Stimulated activated CD8-positive, alpha-beta memory T cell treated with anti-CD3 and anti-CD28 coated beads, Interleukin-4, amount 100 ng/mL, for 1 hour (primary cell): ENCODE measurements at regions not wholly inside any gene's neighbourhood (a gene's known extent, or its start where the extent isn't known, plus 50 kb on each side); places are given as distances from the start of the nearest gene placed in this dataset.
"Not testable (repeated sequence)": the region's sequence is repeated elsewhere in the genome, so short reads cannot be mapped to it uniquely, and the experiment has no call there.

Experiments
- DNase-seq, 2 donors: peaks; one replicate each; pipeline ENCODE4 v3.0.0-alpha.2; 2020; ENCODE audit warnings: low read depth in 2 of 2, low spot score in 1 of 2

DNA sequence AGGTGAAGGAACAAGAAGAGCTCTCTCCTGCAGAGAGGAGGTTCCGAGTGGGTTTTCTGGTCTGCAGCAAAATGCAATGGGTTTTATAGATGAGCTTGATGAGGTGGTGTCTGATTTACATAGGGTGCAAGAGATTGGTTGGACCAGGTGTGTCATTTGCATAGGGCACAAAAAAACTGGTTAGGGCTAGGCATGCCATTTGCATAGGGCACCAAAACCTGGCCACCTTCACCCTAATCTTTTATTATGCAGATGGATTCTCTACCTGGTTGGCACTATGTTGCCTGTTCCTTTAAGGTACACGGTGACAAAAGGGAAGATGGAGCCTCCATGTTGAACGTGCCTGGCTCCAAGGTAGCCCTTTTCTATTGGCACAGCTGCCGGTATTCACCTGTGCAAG lies 94.5 kb upstream of the PRKX start:
- DNase-seq = no peak

DNA sequence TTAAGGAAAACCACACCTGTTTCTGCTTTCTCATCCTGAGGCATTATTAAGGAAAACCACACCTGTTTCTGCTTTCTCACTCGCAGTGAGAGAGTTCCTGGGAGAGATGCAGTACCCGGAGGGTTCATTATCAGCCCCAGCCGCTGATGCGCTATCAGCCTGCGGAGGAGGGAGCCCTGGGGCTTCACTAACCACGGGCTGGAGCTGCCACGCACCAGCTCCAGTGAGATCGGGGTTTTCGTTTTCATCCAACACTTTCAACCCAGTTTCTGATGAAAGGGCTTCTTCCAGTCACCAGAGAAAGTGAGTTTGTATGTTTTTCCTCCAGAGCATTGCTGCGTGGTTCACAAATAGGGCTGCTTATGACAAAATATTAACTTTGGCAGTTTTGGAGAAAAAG lies 93.2 kb upstream of the PRKX start:
- DNase-seq = no peak

DNA sequence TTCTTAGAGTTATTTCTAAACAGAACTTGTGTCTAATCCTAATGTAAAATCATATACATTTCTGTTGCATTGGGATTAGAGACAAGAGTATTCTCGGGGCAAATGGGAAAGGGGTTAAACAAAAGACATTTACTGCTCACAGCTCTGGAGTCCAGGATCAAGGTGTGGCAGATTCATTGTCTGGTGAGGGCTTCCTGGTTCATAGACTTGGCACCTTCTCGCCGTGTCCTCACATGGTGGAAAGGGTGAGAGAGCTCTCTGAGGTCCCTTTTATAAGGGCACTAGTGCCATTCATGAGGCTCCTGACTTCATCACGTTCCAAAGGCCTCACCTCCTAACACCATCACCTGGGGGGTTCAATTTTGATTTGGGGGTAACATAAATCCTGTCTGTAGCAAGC lies 90.3 kb upstream of the PRKX start:
- no peak for DNase-seq

DNA sequence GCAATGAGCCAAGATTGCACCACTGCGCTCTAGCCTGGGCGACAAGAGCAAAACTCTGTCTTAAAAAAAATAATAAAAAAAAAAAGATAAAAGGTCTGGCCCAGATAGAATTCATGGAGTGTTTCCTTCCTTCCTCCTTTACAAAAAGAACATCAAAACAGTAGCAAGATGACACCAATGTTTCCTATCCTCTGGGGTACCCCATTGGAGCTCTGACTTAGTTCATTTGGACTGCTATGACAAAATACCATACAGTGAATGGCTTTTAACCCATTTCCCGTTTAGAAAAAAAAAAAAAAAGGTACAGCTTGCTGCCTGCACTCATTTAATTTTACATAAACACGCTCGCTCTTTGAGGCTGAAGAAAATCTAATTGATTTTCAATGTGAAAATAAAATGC lies 89.9 kb upstream of the PRKX start:
- no peak for DNase-seq

GRCh38 chrX:3795411-3795810 lies 82.0 kb upstream of the PRKX start:
- DNase-seq = not testable (repeated sequence)

DNA sequence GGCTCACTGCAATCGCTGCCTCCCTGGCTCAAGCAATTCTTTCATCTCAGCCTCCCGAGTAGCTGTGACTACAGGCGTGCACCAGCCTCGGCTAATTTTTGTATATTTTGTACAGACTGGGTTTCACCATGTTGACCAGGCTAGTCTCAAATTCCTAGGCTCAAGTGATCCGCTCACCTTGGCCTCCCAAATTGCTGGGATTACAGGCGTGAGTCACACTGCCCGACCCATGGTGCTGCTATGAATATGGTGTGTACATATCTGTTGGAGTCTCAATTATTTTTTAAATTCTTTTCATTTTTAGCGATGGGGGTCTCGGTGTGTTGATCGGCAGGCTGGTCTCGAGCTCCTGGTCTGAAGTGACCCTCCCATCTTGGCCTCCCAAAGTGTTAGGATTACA lies 78.0 kb upstream of the PRKX start:
- DNase-seq = no peak

- no peak for DNase-seq
These were observed 75.2 kb upstream of the PRKX start for GRCh38 chrX:3788494-3789233.

DNA sequence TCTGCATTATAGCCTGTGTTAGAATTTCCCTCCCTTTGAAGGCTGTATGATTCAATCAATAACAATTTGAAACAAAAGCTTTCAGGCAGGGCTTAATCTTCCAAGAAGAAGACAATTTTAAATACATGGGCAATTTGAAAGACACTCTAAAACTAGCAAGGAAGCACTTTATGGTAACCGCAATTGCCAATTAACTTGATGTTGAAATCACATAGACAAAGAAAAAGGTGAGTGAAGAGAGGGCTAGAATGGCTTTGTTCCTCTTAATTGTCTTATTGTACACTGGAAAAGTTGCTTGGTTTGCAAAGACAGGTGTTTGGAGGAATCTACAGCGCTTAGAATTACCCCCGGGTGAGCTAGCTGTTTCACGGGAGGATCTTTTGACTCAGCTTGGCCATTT lies 74.4 kb upstream of the PRKX start:
- DNase-seq = no peak

DNA sequence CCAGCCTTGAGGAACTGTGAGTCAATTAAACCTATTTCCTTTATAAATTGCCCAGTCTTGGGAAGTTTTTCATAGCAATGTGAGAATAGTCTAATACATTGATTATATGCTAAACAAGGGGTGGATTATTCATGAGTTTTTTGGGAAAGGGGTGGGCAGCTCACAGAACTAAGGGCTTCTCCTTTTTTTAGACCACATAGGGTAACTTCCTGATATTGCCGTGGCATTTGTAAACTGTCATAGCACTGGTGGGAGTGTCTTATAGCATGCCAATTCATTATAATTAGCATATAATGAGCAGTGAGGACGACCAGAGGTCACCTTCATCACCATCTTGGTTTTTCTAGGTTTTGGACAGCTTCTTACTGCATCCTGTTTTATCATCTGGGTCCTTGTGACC lies 72.4 kb upstream of the PRKX start:
- not testable (repeated sequence) for DNase-seq

- DNase-seq = no peak
These were observed 67.1 kb upstream of the PRKX start for GRCh38 chrX:3780564-3780963.

DNA sequence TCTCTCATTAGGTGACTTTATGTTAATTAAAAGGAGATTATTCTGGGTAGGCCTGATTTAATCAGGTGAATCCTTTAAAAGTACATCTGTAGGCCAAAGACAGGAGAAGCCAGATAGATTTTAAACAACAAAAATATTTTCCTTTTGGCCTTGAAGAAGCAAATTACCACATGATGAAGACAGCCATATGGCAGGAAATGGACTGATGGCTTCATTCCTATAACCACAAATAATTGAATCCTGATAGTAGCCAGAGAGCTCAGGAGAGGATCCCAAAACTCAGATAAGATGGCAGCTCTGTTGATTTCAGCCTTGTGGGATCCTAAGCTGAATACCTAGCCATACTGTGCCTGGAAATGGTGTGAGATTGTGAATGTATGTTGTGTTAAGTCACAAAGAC lies 66.1 kb upstream of the PRKX start:
- DNase-seq = no peak

DNA sequence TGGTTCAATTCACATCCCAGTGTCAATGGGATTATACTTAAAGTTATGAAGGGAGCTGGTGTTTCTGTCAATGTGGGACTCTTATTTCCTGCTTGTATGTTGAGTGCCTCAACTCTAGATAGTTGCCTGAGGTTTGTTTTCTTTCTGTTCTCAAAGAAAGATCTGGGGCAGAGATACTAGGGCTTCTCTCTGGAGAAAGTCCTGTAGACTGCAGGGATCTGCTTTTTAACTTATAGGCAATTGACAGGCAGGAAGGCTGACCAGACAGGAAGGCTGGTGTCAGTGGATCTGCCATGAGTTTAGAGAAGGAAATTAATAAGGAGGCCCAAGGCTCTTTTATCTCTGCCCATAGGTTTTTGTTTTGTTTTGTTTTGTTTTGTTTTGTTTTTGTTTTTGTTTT lies 64.0 kb upstream of the PRKX start:
- no peak for DNase-seq

DNA sequence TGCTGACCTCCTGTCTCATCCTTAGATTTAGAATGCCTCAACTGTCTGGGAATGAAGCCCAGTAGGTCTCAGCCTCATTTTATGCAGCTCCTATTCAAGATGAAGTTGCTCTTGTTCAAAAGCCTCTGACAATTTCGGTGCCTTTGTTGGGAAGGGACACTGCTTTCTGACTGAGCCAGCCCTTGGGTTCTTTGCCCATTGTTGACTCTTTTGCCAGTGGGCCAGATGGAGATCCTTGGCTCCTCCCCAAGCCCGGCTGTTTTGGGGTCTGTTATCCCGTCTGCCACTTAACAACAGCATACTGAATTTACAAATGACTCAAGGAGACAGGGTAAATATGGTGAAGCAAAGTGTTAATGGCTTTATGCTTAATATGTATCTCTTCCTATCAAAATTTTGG lies 58.3 kb upstream of the PRKX start:
- DNase-seq = no peak

- DNase-seq = no peak
These were observed 55.4 kb upstream of the PRKX start for GRCh38 chrX:3768881-3769280.
